NOMO-1 treated with dmso at 0.1 percent for 144 hours (cell line): ENCODE measurements at regions not wholly inside any gene's neighbourhood (a gene's known extent, or its start where the extent isn't known, plus 50 kb on each side); places are given as distances from the start of the nearest gene placed in this dataset.
"Not testable (repeated sequence)": the region's sequence is repeated elsewhere in the genome, so short reads cannot be mapped to it uniquely, and the experiment has no call there.

Source experiments
- DNase-seq: peaks from one replicate; lab custom pipeline; 2025; ENCODE audit not compliant: unreplicated experiment; lab: John Stamatoyannopoulos, UW

GRCh38 chr1:104136621-104137020, 386.9 kb downstream of the AMY1C start:
- no peak for DNase-seq

- DNase-seq = no peak
Observed at GRCh38 chr1:104156738-104157137, 407.0 kb downstream of the AMY1C start.

GRCh38 chr1:104163912-104164476, 414.3 kb downstream of the AMY1C start:
- peak; percentile 25 for DNase-seq

- DNase-seq = no peak
Observed at GRCh38 chr1:104172243-104172681, 422.6 kb downstream of the AMY1C start.

- DNase-seq = no peak
Observed at GRCh38 chr1:104182251-104182650, 432.6 kb downstream of the AMY1C start.

- DNase-seq = no peak
Observed at GRCh38 chr1:104189207-104189606, 439.5 kb downstream of the AMY1C start.

- DNase-seq = no peak
Observed at GRCh38 chr1:104190821-104191220, 441.1 kb downstream of the AMY1C start.

- no peak for DNase-seq
Observed at GRCh38 chr1:104195395-104195794, 445.7 kb downstream of the AMY1C start.

GRCh38 chr1:104196136-104196535, 446.4 kb downstream of the AMY1C start:
- DNase-seq = no peak

GRCh38 chr1:104197516-104197915, 447.8 kb downstream of the AMY1C start:
- DNase-seq = no peak

GRCh38 chr1:104212239-104212638, 462.5 kb downstream of the AMY1C start:
- DNase-seq = no peak

GRCh38 chr1:104217395-104217986, 467.8 kb downstream of the AMY1C start:
- not testable (repeated sequence) for DNase-seq

- DNase-seq = no peak
Observed at GRCh38 chr1:104229860-104230259, 480.2 kb downstream of the AMY1C start.

GRCh38 chr1:104231676-104232075, 482.0 kb downstream of the AMY1C start:
- DNase-seq = no peak

- DNase-seq = no peak
Observed at GRCh38 chr1:104235141-104235540, 485.4 kb downstream of the AMY1C start.

GRCh38 chr1:104238991-104239390, 489.3 kb downstream of the AMY1C start:
- DNase-seq = no peak

GRCh38 chr1:104248385-104248784, 498.7 kb downstream of the AMY1C start:
- no peak for DNase-seq

GRCh38 chr1:104259481-104259880, 509.8 kb downstream of the AMY1C start:
- no peak for DNase-seq

GRCh38 chr1:104263110-104263509, 513.4 kb downstream of the AMY1C start:
- DNase-seq = not testable (repeated sequence)

GRCh38 chr1:104264521-104264920, 514.8 kb downstream of the AMY1C start:
- DNase-seq = no peak

GRCh38 chr1:104265163-104265562, 515.5 kb downstream of the AMY1C start:
- no peak for DNase-seq

- DNase-seq = no peak
Observed at GRCh38 chr1:104266612-104267011, 516.9 kb downstream of the AMY1C start.

- not testable (repeated sequence) for DNase-seq
Observed at GRCh38 chr1:104288322-104288721, 538.6 kb downstream of the AMY1C start.
